RPMI7951 (cell line): ENCODE measurements at regions not wholly inside any gene's neighbourhood (a gene's known extent, or its start where the extent isn't known, plus 50 kb on each side); places are given as distances from the start of the nearest gene placed in this dataset.
A peak's percentile ranks its signal among the peaks of the same experiment; 100 is the strongest.
"Not testable (repeated sequence)": the region's sequence is repeated elsewhere in the genome, so short reads cannot be mapped to it uniquely, and the experiment has no call there.

Source experiments
- DNase-seq: peaks from one replicate; pipeline ENCODE4 v3.0.0-alpha.2; 2012; ENCODE audit warnings: low read depth

DNA sequence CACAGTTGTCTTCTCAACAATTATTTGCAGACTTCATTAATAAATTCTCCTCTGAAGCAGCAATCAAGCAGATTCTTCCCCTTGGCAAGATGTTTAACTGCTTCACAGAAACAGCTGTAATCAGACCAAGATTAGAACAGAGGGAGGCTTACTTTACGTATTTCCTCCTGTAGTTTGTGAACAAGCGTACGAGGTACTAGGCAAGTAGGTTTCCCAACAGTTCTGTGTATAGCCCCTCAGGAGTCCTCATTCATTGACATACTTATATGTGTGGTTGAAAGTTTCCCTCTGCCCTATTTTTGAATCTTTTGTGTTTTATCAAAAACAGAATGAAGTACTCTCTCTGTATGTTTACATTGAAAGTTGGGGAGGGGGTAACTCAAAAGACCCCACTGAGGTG, 128.0 kb downstream of the SPATA31D1 start:
- DNase-seq = no peak

DNA sequence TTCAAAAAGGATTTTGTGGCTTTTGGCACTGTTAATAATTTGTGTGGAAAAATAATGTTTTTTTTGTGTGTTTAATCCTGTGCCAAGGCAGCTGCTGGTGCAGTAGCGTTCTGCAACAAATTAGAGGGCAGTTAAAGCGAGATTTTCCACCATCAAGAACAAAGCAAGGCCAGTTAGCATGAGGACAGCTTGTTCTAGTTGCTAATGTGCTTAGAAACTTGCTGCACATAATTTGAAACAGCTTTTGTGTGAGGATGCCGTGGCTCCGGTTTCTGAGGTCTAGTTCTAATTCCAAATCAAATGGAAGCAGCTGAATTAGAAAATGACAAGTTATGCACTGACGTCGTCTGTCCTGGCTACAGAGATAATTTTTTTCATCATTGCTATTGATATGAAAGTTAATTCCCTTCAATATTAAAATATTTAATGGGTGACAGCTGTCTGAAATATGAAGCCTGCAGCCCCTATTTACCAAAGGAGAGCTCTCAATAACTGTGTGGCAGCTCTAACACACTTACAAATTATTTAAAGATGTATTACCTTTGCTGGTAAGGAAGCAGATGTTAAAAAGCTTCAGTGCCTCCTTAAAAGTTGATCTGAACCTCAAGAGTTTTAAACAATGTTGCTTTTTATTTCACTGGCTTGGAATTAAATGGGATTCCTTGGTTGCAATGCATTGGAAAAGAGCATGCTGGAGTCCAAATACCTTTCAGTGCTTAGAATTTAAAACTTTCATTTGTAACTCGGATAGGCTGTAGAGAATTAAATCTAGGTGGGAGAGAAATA, 128.6 kb downstream of the SPATA31D1 start:
- DNase-seq = peak; percentile 52

DNA sequence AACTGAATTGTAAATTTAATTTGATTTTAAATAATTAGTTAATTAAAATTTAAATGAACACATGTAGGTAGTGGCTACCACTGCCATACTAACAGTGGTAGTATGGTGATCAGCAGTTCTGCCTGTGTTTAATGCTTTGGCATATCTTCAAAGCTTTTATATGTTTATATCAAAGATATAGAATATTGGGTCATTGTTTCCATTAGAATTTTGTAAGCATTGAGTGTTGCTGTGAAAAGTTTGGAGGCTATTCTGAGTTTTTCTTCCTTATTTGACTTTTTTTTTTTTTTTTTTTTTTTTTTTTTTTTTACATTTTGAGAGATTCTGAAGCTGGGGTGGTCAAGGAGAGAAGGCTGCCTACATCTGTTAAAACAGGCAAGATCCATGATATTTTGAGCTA, 134.2 kb downstream of the SPATA31D1 start:
- no peak for DNase-seq

DNA sequence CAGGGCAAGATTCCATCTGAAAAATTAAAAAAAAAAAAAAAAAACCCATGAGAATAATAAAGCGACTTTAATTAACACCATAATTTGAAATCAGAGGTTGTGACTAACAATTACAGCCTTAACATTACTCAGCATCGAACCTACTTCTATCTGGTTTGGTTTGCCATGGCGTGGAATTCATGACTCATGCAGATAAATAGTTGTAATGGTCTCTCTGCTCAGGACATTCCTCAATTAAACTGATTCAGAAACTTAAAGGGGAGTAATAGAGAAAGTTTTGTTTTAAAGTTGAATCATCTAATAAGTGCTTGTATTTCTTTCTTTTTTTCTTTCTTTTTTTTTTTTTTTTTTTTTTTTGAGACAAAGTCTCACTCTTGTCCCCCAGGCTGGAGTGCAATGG, 135.5 kb downstream of the SPATA31D1 start:
- DNase-seq = peak; percentile 59

DNA sequence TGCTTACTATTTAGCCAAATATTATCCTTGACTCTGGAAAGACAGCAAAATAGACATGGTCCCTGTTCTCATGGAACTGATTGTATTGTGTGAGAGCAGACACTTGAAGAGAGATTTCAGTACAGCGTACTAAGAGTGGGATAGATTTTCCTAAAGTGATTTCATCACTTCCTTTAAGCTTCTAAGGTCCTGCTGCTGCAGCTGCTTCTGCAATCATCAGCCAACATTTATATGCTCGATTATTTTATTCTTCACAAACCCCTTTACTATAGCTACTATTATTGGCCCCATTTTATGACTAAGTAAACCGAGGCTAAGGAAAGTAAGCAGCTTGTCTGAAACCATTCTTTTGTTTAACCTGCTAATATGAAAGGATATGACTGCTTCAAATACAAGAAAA, 137.7 kb downstream of the SPATA31D1 start:
- no peak for DNase-seq

DNA sequence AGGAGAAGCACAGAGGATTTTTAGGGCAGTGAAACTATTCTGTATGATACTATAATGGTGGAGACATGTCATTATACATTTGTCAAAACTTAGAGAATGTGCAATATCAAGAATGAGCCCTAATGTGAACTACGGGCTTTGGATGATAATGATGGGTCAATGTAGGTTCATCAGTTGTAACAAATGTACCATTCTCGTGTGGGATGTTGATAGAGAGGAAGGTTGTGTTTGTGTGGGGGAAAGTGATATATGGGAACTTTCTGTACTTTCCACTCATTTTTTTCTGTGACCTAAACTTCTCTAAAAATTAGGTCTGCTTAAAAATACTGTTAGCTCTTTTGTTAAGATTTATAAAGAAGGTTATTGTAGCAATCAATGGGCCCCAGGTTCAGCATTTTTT, 138.9 kb downstream of the SPATA31D1 start:
- no peak for DNase-seq

DNA sequence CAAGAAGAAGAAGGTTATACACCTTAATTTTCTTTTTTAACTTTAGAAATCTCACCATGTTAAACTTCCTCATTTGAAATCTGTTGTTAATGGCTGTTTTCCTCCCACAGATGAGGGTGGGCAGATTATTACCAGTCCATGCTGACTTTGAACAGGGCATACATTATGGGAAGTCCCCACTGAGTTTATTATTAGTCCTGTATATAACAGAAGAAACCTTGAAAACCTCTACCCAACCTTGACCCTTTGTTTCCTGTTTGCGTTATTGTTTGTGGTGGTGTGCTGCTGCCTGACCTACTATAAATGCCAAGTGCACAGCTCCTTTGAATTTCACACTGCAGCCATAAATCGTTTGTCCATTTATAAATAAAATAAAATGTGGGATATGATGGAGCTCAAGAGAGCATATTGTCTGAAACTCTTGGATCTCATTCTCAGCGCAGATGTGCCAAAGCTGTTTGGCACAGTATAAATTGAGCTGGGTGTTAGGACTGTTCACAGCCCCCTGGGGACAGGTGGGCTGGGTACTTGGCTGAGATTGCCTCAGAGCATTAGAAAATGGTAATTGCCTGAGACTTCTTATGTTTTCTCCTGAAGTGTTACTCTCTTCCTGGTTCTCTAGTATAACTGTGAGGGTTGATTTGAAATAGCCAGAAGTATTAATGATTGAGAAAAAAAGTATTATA, 139.6 kb downstream of the SPATA31D1 start:
- DNase-seq = no peak

DNA sequence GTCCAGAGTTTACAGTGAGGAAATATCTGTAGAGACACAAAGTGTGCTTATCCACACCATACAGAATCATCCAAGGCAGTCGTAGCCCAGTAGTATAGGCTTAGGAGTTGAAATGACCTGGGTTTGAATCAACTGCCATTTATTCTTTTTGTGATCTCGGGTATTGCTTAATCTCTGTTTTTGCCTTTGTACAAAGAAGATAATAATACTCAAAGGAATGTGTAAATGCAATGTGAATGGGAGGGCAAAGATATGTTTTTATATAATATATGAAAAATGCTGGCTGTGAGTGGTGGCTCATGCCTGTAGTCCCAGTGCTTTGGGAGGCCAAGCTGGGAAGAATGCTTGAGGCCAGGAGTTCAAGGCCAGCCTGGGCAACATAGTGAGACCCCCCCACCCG, 141.1 kb downstream of the SPATA31D1 start:
- no peak for DNase-seq

DNA sequence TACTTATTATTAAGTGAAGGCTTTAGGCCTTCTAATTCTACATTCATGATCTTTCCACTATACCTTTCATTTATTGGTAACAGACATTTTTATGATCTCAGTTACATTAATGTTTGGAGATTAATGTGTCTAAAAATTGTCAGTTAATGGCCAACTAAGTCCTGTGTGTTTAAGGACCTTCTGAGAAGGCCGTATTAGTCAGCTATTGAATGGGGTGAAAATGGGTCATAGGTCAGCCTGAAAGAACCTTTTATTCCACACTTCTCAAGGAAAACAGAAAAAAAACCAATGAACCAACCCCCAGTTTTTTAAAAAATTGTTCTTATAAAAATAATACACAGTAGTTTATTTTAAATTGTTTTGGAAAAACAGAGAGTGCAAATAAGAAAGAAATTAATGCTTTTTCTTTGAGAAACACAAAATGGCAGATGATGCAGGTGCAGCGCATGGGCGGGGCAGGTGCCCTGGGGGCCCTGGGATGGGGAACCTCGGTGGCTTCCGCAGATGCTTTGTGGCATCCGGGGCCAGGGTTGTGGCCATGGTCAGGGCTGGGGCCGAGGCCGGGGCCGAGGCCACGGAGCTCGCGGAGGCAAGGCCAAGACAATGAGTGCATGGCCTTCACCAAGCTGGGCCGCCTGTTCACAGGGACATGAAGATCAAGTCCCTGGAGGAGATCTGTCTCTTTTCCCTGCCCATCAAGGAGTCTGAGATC, 141.9 kb downstream of the SPATA31D1 start:
- DNase-seq = no peak

DNA sequence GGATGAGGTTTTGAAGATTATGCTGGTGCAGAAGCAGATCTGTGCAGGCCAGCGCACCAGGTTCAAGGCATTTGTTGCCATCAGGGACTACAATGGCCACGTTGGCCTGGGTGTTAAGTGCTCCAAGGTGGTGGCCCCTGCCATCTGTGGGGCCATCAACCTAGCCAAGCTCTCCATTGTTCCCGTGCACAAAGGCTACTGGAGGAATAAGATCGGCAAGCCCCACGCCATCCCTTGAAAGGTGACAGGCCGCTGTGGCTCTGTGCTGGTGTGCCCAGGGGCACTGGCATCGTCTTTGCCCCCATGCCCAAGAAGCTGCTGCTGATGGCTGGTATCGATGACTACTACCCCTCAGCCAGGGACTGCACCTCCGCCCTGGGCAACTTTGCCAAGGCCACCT, 142.5 kb downstream of the SPATA31D1 start:
- no peak for DNase-seq

DNA sequence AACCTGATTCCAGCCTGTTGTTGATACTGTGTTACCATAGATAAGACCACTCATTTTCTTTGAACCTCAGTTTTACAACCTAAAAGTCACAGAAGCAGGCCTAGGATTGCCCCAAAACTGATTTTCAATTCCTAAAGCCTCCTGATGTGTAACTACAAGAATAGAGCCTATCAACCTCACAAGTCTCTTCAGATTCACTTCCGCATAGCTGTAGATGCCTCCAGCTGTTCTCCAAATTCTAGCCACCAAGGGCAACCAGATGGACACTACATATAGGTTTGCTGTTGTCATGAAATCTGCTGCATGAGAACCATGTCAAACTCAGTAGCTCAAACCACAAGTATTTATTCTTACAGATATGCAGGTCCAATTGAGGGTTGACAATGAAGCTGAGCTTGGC, 143.5 kb downstream of the SPATA31D1 start:
- no peak for DNase-seq

DNA sequence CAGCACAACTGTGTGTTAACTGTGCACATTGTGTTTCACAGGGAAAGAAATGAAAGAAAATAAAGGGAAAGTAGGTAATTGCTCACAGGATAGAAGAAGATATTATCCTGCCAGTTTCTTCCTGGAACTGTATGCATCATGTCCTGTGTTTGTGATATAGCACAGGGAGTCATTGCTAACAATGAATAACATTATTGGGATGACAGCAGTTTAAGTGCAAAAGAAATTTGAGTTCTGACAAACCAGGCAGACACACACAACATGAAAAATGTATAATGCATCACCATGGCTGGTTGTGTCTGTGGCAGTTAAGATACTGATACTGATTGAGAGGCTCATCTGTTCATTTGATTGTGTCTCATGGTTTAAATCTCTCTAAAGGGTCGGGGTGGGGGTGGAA, 145.4 kb downstream of the SPATA31D1 start:
- no peak for DNase-seq

DNA sequence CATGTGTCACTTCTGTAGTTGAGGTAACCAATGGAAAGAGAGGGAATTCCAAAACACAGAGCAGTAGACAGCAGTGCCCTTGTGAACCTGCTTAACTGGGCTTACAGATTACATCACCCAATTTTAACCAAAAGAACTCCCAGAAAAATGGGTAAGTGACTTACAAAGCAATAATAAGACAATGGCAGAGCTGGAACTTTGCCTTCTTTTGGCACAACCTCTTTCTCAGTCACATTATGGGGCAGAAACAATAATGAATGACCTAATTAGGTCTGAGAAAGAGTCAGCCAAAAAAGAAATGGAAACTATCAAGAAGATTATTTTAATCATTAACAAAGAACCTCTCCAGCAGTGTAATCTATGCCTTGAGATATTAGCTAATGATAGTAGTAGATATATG, 146.5 kb downstream of the SPATA31D1 start:
- no peak for DNase-seq

DNA sequence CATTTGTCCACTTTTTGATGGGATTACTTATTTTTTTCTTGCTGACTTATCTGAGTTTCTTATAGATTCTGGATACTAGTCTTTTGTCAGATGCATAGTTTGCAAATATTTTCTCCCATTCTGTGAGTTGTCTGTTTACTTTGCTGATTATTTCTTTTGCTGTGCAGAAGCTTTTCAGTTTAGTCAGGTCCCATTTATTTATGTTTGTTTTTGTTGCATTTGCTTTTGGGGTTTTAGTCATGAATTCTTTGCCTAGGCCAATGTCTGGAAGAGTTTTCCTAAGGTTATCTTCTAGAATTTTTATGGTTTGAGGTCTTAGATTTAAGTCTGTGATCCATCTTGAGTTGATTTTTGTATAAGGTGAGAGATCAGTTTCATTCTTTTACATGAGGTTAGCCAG, 149.5 kb downstream of the SPATA31D1 start:
- DNase-seq = not testable (repeated sequence)

DNA sequence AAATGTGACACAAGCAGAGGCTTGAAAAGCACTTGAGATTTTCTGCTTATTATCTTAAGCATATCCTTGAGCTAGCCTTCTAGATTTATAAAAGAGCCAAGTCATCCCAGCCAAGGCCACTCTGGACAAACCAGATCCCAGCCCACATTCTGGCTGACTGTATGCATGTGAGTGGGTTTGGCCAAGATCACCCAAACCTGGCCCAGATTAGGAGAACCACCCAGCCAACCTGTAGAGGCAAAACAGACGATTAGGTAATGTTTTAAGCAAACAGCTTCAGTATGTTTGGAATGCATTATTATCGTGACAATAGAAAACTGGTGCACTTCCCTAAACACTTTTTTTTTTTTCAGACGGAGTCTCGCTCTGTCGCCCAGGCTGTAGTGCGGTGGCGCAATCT, 151.9 kb downstream of the SPATA31D1 start:
- DNase-seq = no peak

DNA sequence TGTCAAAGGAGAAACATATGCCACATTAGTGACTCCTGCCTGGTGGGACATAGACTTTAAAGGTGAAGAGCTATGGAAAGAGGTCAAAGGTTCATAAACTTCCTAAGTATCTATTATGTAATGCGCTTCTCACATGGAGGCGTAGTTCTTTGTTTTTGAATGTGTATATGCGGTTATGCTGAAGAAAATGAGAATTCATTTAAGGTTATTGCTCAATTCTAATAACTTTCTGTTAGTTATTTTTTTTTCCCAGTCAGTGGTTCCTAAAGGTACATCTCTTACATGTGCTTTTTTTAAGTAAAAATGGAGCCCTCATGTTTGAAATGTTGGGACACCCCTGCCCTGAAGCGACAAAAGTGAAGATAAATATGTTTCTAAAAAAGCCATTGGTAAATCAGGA, 156.2 kb downstream of the SPATA31D1 start:
- DNase-seq = no peak

DNA sequence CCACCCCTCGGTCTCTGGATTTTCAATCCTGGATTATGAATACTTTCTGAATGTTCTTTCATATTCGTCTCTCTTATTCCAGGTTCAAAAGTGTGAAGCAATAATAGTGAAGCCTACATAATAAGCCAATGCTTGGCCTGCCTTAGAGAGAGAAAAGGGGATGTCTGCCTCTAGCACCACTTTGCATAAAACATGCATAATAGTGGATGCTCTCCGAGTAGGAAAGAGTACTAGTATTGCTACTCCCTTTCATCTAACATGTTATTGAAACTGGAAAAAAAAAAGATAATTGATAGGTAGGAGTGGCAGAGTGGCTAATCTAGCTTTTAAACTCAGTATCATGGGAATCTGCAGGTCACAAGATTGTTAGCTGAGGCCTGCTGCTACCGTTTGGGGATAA, 158.1 kb downstream of the SPATA31D1 start:
- no peak for DNase-seq

DNA sequence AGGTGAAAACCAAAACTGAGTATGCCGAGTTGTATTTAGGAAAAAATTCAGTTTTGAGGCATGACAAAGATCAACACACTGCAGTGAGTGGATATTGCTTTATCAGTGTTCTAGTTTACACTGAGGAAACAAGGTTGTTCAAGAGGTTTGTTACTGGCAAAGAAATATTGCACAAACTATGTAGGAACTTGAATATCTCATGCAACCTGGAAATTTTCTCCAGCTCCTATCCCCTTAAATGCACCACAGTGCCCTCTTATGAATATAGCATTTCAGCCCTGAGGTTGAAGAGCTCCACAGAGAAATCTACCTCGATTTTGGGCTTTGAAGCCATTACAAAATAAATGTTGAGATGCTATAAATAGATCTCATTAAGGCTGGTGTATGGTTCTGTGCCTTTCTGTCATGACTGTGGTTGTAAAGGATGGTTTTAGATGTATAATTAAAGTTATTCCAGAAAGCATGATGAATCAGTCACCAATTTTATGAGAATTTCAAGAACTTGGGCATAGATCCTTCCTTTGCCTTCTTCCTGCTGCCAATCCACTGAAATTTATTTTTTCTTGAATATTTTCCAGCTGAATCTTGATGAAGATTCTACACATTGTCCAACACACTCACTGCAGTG, 159.3 kb downstream of the SPATA31D1 start:
- DNase-seq = peak; percentile 24

DNA sequence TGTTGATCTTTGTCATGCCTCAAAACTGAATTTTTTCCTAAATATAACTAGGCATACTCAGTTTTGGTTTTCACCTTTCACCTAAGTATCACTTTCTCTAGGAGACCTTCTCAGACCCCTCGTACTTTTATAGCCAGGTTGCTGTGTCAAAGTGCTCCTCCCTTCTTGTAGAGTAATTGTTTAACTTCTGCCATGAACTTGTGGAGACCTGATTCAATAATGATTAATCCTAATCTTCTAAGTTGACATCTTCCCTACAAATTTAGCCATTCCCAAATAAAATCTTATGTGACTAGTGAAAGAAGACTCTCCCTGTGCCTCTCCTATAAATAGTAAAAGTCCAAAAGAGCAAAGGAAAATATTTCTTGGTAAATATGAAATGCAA, 159.8 kb downstream of the SPATA31D1 start:
- DNase-seq = no peak

DNA sequence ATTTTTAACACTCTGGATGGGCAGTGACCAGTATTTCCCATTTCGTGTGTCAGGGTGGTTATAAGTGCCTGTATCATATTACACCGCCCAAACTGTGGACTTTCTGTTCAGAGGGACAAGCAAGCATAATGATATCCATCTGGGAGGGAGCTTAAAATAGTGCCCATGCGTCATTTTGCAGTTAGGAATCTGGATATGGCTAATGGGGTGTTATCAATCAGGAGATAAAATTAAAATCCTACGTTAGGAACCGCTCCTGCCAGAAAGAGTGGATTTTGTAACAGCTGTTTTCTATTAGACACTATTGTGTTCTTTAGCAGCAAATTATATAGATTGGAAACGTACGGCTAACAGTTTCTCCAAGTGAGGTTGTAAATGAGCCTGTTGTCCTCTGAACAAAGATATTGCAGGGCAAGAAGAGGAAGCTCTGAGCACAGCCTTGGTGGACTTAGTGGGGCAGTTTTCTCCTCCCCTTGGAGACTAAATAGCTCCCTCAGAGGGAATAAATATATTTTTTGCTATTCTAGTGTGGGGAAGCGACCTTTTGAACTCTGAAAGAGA, 160.4 kb downstream of the SPATA31D1 start:
- DNase-seq = peak; percentile 85

DNA sequence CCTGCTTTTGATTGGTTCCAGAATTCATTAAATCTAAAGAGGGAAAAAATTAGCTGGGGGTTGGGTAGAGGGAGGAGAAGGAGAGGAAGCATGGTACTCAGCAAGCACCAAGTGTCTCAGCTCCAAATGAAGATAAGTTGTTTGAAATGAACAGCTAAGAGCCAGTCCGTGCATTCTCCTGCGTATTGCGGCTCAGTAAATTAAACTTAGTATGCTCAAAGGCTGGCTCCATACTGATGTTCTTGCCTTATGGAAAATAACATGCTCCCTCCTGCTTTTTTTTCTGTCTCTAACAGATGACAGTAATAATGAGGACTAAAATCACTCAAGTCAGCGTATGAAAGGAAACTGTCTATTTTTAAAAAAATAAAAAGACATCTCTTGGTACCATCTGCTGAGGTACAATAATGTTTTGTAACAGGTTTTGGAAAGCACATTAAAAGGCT, 161.0 kb downstream of the SPATA31D1 start:
- no peak for DNase-seq

DNA sequence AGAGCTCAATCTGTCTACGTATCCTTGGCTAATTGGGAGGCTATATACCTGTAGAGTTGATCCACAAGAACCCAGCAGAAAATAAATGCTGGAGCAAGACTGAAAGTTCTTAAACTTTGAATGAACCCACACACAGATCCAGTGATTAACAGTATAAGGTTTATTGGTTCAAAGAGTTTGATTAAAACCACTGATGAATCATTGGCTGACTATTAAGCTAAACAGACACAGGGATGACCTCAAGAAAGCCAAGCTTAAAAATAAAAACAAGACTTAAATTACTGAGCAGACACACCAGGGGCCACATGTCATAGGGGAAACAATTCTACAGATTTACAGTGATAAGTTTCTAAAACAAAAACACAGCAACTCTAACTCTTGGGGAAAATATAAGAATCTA, 163.6 kb downstream of the SPATA31D1 start:
- peak; percentile 67 for DNase-seq
